Lung (tissue), 11 donors: ENCODE measurements at regions not wholly inside any gene's neighbourhood (a gene's known extent, or its start where the extent isn't known, plus 50 kb on each side); places are given as distances from the start of the nearest gene placed in this dataset.

Experiments
- ATAC-seq: fragments of 200-7000 bp; cut with Tn5 transposase; one replicate; pipeline ENCODE4 v1.9.1; 2020; ENCODE audit warnings: moderate number of reproducible peaks; ENCODE audit not compliant: insufficient read depth, low FRiP score
- DNase-seq, 3 donors: peaks; one replicate each; pipeline ENCODE4 v3.0.0-alpha.2; 2013 to 2017
- H3K27ac ChIP-seq, 2 donors: one replicate each; pipeline ENCODE4 v1.5.1; 2013; ENCODE audit warnings: mild to moderate bottlenecking in 2 of 2, moderate library complexity in 2 of 2, control low read depth in 1 of 2, inconsistent platforms in 1 of 2, low read depth in 1 of 2, low read length in 1 of 2
- H3K27me3 ChIP-seq, 3 donors: one replicate each; pipeline ENCODE4 v1.5.1; 2013; ENCODE audit warnings: low read length in 2 of 3; ENCODE audit not compliant: control insufficient read depth in 3 of 3, insufficient read depth in 3 of 3
- H3K36me3 ChIP-seq, 4 donors: one replicate each; pipeline ENCODE4 v1.5.1; 2013; ENCODE audit warnings: low read length in 4 of 4, mild to moderate bottlenecking in 1 of 4, moderate library complexity in 1 of 4; ENCODE audit not compliant: control insufficient read depth in 4 of 4, insufficient read depth in 4 of 4
- H3K4me1 ChIP-seq, 5 donors: one replicate each; pipeline ENCODE4 v1.5.1; 2013; ENCODE audit warnings: low read length in 5 of 5, mild to moderate bottlenecking in 2 of 5, moderate library complexity in 1 of 5; ENCODE audit not compliant: control insufficient read depth in 5 of 5, insufficient read depth in 5 of 5
- H3K4me3 ChIP-seq: one replicate; pipeline ENCODE4 v1.5.1; 2013; ENCODE audit warnings: mild to moderate bottlenecking, control low read depth, moderate library complexity
- H3K9ac ChIP-seq, 2 donors: one replicate each; pipeline ENCODE4 v1.5.1; 2013; ENCODE audit warnings: low read length in 2 of 2, control low read depth in 1 of 2; ENCODE audit not compliant: insufficient read depth in 1 of 2
- H3K9me3 ChIP-seq, 4 donors: one replicate each; pipeline ENCODE4 v1.5.1; 2013; ENCODE audit warnings: low read length in 3 of 4, mild to moderate bottlenecking in 1 of 4, moderate library complexity in 1 of 4; ENCODE audit not compliant: control insufficient read depth in 4 of 4, insufficient read depth in 3 of 4
- CTCF ChIP-seq: IDR thresholded peaks from 2 replicates; pipeline ENCODE4 v1.5.1; 2012; ENCODE audit warnings: mild to moderate bottlenecking; ENCODE audit errors: control extremely low read depth, extremely low read depth
- WGBS, 2 donors: extraction: QIAGEN DNeasy Blood & Tissue Kit; methylation state at CpG; one replicate each; pipeline ENCODE4 v1.1.7; 2013; 5-methylcytosine and 5-hydroxymethylcytosine counted together
- donor health status: control.
- donor health status: control.
- donor health status: Bipolar disorder and iron deficiency.
- donor health status: healthy.
- donor health status: DM: yes; HTN: yes; CAD: no.

- H3K9ac ChIP-seq: no peak overlapping the region
- H3K9me3 ChIP-seq: peaks cover 0 to 2% (median 0%) of the 10 kb centered on the region in 4 donors
- no peak overlapping the region for H3K4me3 ChIP-seq
- no peaks in the 10 kb centered on the region for H3K4me1 ChIP-seq
- H3K27me3 ChIP-seq: no peaks in the 10 kb centered on the region
- no peaks in the 10 kb centered on the region for H3K36me3 ChIP-seq
- TF ChIP-seq CTCF: no peak
- WGBS, 2 donors: 61 to 86% methylated on average over 1 of the region's 1 CpG
- DNase-seq (no peak), ATAC-seq (no peak)
- no peak overlapping the region for H3K27ac ChIP-seq
Measured at GRCh38 chr13:73596382-73596781, 537.6 kb downstream of the KLF5 start.

GRCh38 chr13:73593199-73593765 is 534.5 kb downstream of the KLF5 start:
- Histone ChIP-seq H3K27ac (no peak overlapping the region), H3K27me3 (no peaks in the 10 kb centered on the region), H3K9me3 (no peaks in the 10 kb centered on the region), H3K4me3 (no peak overlapping the region), H3K9ac (no peak overlapping the region), H3K4me1 (no peaks in the 10 kb centered on the region), H3K36me3 (no peaks in the 10 kb centered on the region)
- ATAC-seq (no peak), DNase-seq (no peak)
- WGBS, 2 donors: 81 to 92% methylated on average over 6 of the region's 6 CpGs
- TF ChIP-seq CTCF: no peak

- ATAC-seq: no peak
Measured at GRCh38 chr13:73591861-73592260, 533.1 kb downstream of the KLF5 start.

More at GRCh38 chr13:73591861-73592260, 533.1 kb downstream of the KLF5 start:
- H3K36me3 ChIP-seq: no peaks in the 10 kb centered on the region
- no peak for TF ChIP-seq CTCF
- no peak overlapping the region for H3K9ac ChIP-seq
- WGBS, 2 donors: 93 to 97% methylated on average over 6 of the region's 6 CpGs
- H3K27me3 ChIP-seq: no peaks in the 10 kb centered on the region
- no peaks in the 10 kb centered on the region for H3K4me1 ChIP-seq
- H3K27ac ChIP-seq: no peak overlapping the region
- H3K4me3 ChIP-seq: no peak overlapping the region
- H3K9me3 ChIP-seq: no peaks in the 10 kb centered on the region
- DNase-seq: no peak
